ENCODE measurements at regions not wholly inside any gene's neighbourhood (a gene's known extent, or its start where the extent isn't known, plus 50 kb on each side); places are given as distances from the start of the nearest gene placed in this dataset.
A peak's percentile ranks its signal among the peaks of the same experiment; 100 is the strongest.

GRCh38 chr7:136134503-136134902 is 157.3 kb upstream of the MTPN start:
- no peak for TF ChIP-seq CTCF (conservative IDR thresholded peaks at IDR 0.05; ENCODE audit: control insufficient read depth, insufficient read depth, low read depth, low read length)
- H3K4me3 ChIP-seq (ENCODE audit: control insufficient read depth, low read depth, low read length) = no peak overlapping the region
- peak; percentile 62 for DNase-seq (ENCODE audit: low read depth)

GRCh38 chr7:136133551-136133950 is 156.4 kb upstream of the MTPN start:
- H3K4me3 ChIP-seq (ENCODE audit: control insufficient read depth, low read depth, low read length) = no peak overlapping the region
- no peak for TF ChIP-seq CTCF (conservative IDR thresholded peaks at IDR 0.05; ENCODE audit: control insufficient read depth, insufficient read depth, low read depth, low read length)
- DNase-seq (ENCODE audit: low read depth) = peak; percentile 18

- TF ChIP-seq CTCF (conservative IDR thresholded peaks at IDR 0.05; ENCODE audit: control insufficient read depth, insufficient read depth, low read depth, low read length) = no peak
Measured at GRCh38 chr7:136131304-136131630, 154.1 kb upstream of the MTPN start.

GRCh38 chr7:136130511-136131303 is 153.5 kb upstream of the MTPN start:
- no peak for TF ChIP-seq CTCF (conservative IDR thresholded peaks at IDR 0.05; ENCODE audit: control insufficient read depth, insufficient read depth, low read depth, low read length)
- no peak for DNase-seq (ENCODE audit: low read depth)

More at GRCh38 chr7:136131304-136131630, 154.1 kb upstream of the MTPN start:
- no peak overlapping the region for H3K4me3 ChIP-seq (ENCODE audit: control insufficient read depth, low read depth, low read length)
- no peak for DNase-seq (ENCODE audit: low read depth)

GRCh38 chr7:136128050-136128449 is 150.9 kb upstream of the MTPN start:
- TF ChIP-seq CTCF (conservative IDR thresholded peaks at IDR 0.05; ENCODE audit: control insufficient read depth, insufficient read depth, low read depth, low read length) = no peak
- no peak for DNase-seq (ENCODE audit: low read depth)
- H3K4me3 ChIP-seq (ENCODE audit: control insufficient read depth, low read depth, low read length) = no peak overlapping the region

More at GRCh38 chr7:136130511-136131303, 153.5 kb upstream of the MTPN start:
- H3K4me3 ChIP-seq (ENCODE audit: control insufficient read depth, low read depth, low read length) = no peak overlapping the region

- no peak for TF ChIP-seq CTCF (conservative IDR thresholded peaks at IDR 0.05; ENCODE audit: control insufficient read depth, insufficient read depth, low read depth, low read length)
- H3K4me3 ChIP-seq (ENCODE audit: control insufficient read depth, low read depth, low read length) = no peak overlapping the region
- no peak for DNase-seq (ENCODE audit: low read depth)
Measured at GRCh38 chr7:136123352-136123751, 146.2 kb upstream of the MTPN start.

All from fibroblast of mammary gland (primary cell).